ENCODE measurements at regions not wholly inside any gene's neighbourhood (a gene's known extent, or its start where the extent isn't known, plus 50 kb on each side); places are given as distances from the start of the nearest gene placed in this dataset.

GRCh38 chr18:6579486-6579885 lies 150.0 kb upstream of the ARHGAP28 start:
- no peak overlapping the region for H3K27ac ChIP-seq (ENCODE audit: low read depth, low read length)
- peaks cover 55% of the 10 kb centered on the region for H3K9me3 ChIP-seq (ENCODE audit: control insufficient read depth, low read length)
- peaks cover 4% of the 10 kb centered on the region for H3K4me1 ChIP-seq (ENCODE audit: control insufficient read depth, insufficient read depth, low read length)
- Mint-ChIP-seq H3K4me1 (peaks cover 40% of the 10 kb centered on the region), H3K36me3 (ENCODE audit: low read depth) (peaks cover 21% of the 10 kb centered on the region), H3K4me3 (no peak overlapping the region), H3K27me3 (ENCODE audit: insufficient read depth) (no peaks in the 10 kb centered on the region), H3K27ac (no peak overlapping the region), H3K9me3 (peaks cover 29% of the 10 kb centered on the region)
- WGBS, 2 experiments (ENCODE audit: insufficient coverage in 1 of 2, insufficient read length in 1 of 2) = 95 to 100% methylated on average over 3 to 5 of the region's 5 CpGs
- no peak overlapping the region for H3K9ac ChIP-seq (ENCODE audit: extremely low read depth, low read length, poor library complexity, severe bottlenecking)
- no peaks in the 10 kb centered on the region for H3K36me3 ChIP-seq (ENCODE audit: control insufficient read depth, insufficient read depth, low read length)
- no peak for DNase-seq
- TF ChIP-seq CTCF (conservative IDR thresholded peaks at IDR 0.05) = no peak
- H3K4me3 ChIP-seq (ENCODE audit: low read length) = no peak overlapping the region
- no peaks in the 10 kb centered on the region for H3K27me3 ChIP-seq (ENCODE audit: control insufficient read depth, insufficient read depth, low read length, poor library complexity, severe bottlenecking)

GRCh38 chr18:6580401-6580800 lies 149.1 kb upstream of the ARHGAP28 start:
- DNase-seq = no peak
- Histone ChIP-seq H3K36me3 (ENCODE audit: control insufficient read depth, insufficient read depth, low read length) (no peaks in the 10 kb centered on the region), H3K4me3 (ENCODE audit: low read length) (no peak overlapping the region), H3K27ac (ENCODE audit: low read depth, low read length) (no peak overlapping the region), H3K27me3 (ENCODE audit: control insufficient read depth, insufficient read depth, low read length, poor library complexity, severe bottlenecking) (no peaks in the 10 kb centered on the region), H3K4me1 (ENCODE audit: control insufficient read depth, insufficient read depth, low read length) (peaks cover 3% of the 10 kb centered on the region), H3K9me3 (ENCODE audit: control insufficient read depth, low read length) (peaks cover 64% of the 10 kb centered on the region), H3K9ac (ENCODE audit: extremely low read depth, low read length, poor library complexity, severe bottlenecking) (no peak overlapping the region)
- peaks cover 35% of the 10 kb centered on the region for H3K4me1 Mint-ChIP-seq
- H3K9me3 Mint-ChIP-seq = peaks cover 36% of the 10 kb centered on the region
- H3K27me3 Mint-ChIP-seq (ENCODE audit: insufficient read depth) = no peaks in the 10 kb centered on the region
- WGBS, 2 experiments (ENCODE audit: insufficient coverage in 1 of 2, insufficient read length in 1 of 2) = 89% methylated on average over 1 of the region's 1 CpG; no CpG with 5 or more reads in 1 of the 2 experiments
- H3K27ac Mint-ChIP-seq = no peak overlapping the region
- no peak for TF ChIP-seq CTCF (conservative IDR thresholded peaks at IDR 0.05)
- no peak overlapping the region for H3K4me3 Mint-ChIP-seq
- peaks cover 26% of the 10 kb centered on the region for H3K36me3 Mint-ChIP-seq (ENCODE audit: low read depth)

GRCh38 chr18:6589923-6590322 lies 139.6 kb upstream of the ARHGAP28 start:
- H3K4me3 Mint-ChIP-seq = no peak overlapping the region
- peaks cover 10% of the 10 kb centered on the region for H3K36me3 Mint-ChIP-seq (ENCODE audit: low read depth)
- H3K27ac Mint-ChIP-seq = no peak overlapping the region
- Histone ChIP-seq H3K9ac (ENCODE audit: extremely low read depth, low read length, poor library complexity, severe bottlenecking) (no peak overlapping the region), H3K36me3 (ENCODE audit: control insufficient read depth, insufficient read depth, low read length) (no peaks in the 10 kb centered on the region), H3K4me1 (ENCODE audit: control insufficient read depth, insufficient read depth, low read length) (no peaks in the 10 kb centered on the region), H3K4me3 (ENCODE audit: low read length) (no peak overlapping the region), H3K9me3 (ENCODE audit: control insufficient read depth, low read length) (peaks cover 12% of the 10 kb centered on the region), H3K27me3 (ENCODE audit: control insufficient read depth, insufficient read depth, low read length, poor library complexity, severe bottlenecking) (no peaks in the 10 kb centered on the region), H3K27ac (ENCODE audit: low read depth, low read length) (no peak overlapping the region)
- no peak for TF ChIP-seq CTCF (conservative IDR thresholded peaks at IDR 0.05)
- peaks cover 10% of the 10 kb centered on the region for H3K9me3 Mint-ChIP-seq
- no peak for DNase-seq
- 86% methylated on average over 1 of the region's 1 CpG; no CpG with 5 or more reads in 1 of the 2 experiments for WGBS, 2 experiments (ENCODE audit: insufficient coverage in 1 of 2, insufficient read length in 1 of 2)
- H3K4me1 Mint-ChIP-seq = peaks cover 18% of the 10 kb centered on the region
- no peaks in the 10 kb centered on the region for H3K27me3 Mint-ChIP-seq (ENCODE audit: insufficient read depth)
